Chondrocyte (in vitro differentiated cells): ENCODE measurements at regions not wholly inside any gene's neighbourhood (a gene's known extent, or its start where the extent isn't known, plus 50 kb on each side); places are given as distances from the start of the nearest gene placed in this dataset.

Source experiments
- DNase-seq: peaks from one replicate; pipeline ENCODE4 v3.0.0; 2021; ENCODE audit warnings: mixed read lengths, low spot score
- H3K27ac Mint-ChIP-seq: one replicate; pipeline ENCODE4 v1.8.0; 2021; ENCODE audit warnings: mild to moderate bottlenecking, moderate library complexity, mixed read lengths; ENCODE audit not compliant: unreplicated experiment
- H3K27me3 Mint-ChIP-seq: 2 replicates; pipeline ENCODE4 v1.8.0; 2021; ENCODE audit warnings: low read depth, mixed read lengths
- H3K36me3 Mint-ChIP-seq: 2 replicates; pipeline ENCODE4 v1.8.0; 2021; ENCODE audit warnings: low read depth, mixed read lengths
- H3K4me1 Mint-ChIP-seq: 2 replicates; pipeline ENCODE4 v1.8.0; 2021; ENCODE audit warnings: low read depth, mild to moderate bottlenecking, mixed read lengths
- H3K4me3 Mint-ChIP-seq: one replicate; pipeline ENCODE4 v1.8.0; 2021; ENCODE audit warnings: mild to moderate bottlenecking, moderate library complexity, mixed read lengths; ENCODE audit not compliant: unreplicated experiment
- H3K9me3 Mint-ChIP-seq: 2 replicates; pipeline ENCODE4 v1.8.0; 2021; ENCODE audit warnings: low read depth, mixed read lengths
- TF ChIP-seq, protein P1 (sequence below): fragments of 200-600 bp; sonication (generic); IDR thresholded peaks from 2 replicates; pipeline ENCODE4 v1.5.0; 2021; ENCODE audit warnings: antibody characterized with exemption, mild to moderate bottlenecking, moderate library complexity

DNA sequence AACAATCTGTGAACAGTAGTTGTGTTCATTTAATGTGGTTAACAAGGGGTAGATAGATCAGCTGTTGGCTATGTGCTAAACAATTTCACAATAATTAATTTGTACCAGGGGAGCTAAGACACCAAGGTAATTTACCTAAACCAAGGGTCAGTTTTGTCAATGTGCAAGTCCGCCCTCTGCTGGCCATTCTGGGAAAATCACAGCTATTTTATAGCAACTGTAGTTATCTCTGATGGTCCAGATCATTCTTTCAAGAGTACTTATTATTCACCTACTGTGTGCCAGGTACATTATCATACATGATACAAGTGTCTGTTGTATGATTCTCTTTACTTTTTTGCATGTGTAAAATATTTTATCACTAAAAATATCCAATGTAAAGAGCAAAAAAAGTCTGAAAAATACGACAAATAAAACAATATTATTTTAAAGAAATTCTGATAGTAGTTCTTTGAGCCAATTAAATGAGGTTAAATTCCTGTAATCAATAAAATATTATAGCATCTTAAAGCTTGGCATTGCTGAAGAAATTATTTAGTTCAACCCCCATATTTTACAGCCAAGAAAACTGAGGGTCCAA is 312.3 kb upstream of the FAM78B start:
- H3K9me3 Mint-ChIP-seq: no peaks in the 10 kb centered on the region
- H3K36me3 Mint-ChIP-seq: no peaks in the 10 kb centered on the region
- peaks cover 12% of the 10 kb centered on the region for H3K27me3 Mint-ChIP-seq
- H3K27ac Mint-ChIP-seq: no peak overlapping the region
- no peaks in the 10 kb centered on the region for H3K4me1 Mint-ChIP-seq
- no peak for DNase-seq
- no peak overlapping the region for H3K4me3 Mint-ChIP-seq
- TF ChIP-seq, protein P1, sequence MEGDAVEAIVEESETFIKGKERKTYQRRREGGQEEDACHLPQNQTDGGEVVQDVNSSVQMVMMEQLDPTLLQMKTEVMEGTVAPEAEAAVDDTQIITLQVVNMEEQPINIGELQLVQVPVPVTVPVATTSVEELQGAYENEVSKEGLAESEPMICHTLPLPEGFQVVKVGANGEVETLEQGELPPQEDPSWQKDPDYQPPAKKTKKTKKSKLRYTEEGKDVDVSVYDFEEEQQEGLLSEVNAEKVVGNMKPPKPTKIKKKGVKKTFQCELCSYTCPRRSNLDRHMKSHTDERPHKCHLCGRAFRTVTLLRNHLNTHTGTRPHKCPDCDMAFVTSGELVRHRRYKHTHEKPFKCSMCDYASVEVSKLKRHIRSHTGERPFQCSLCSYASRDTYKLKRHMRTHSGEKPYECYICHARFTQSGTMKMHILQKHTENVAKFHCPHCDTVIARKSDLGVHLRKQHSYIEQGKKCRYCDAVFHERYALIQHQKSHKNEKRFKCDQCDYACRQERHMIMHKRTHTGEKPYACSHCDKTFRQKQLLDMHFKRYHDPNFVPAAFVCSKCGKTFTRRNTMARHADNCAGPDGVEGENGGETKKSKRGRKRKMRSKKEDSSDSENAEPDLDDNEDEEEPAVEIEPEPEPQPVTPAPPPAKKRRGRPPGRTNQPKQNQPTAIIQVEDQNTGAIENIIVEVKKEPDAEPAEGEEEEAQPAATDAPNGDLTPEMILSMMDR: peak; percentile 95

DNA sequence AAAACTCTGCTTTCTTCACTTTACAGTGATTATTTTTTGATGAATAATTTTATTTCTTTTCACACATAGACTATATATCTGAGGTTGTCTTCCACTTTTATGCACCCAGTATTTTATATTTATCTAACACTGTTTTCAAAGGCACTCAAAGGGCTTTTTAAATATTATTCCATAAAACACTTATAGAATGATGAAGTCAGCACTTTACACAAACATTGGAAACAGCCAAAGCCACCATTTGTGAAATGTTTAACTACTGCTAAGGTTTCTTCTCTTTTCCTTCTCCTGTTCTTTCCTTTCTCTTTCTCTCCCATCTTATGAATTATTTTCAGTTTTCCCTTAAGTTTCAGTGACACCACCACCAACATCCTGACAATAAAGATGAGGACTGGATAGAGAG is 317.7 kb upstream of the FAM78B start:
- TF ChIP-seq, protein P1: no peak
- Mint-ChIP-seq H3K27me3 (peaks cover 15% of the 10 kb centered on the region), H3K36me3 (no peaks in the 10 kb centered on the region), H3K4me3 (no peak overlapping the region), H3K4me1 (no peaks in the 10 kb centered on the region), H3K27ac (no peak overlapping the region), H3K9me3 (no peaks in the 10 kb centered on the region)
- DNase-seq: no peak

DNA sequence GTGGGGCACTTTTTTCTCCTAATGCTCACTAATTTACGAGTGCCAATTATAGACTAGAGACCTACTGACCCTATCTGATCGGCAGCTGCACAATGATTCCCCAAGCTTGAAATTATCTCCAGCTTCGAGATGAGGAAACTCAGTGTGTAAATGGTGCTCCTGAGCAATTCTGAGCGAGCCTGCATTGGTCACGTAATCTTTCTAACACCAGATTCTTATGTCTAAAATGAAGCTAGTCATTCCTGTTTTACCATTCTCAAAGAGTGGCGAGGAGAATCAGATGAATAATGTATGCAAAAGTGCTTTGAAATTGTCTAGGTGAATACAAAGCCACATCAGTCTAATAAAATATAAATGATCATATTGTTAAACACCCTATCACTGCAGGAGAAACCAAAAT is 318.1 kb upstream of the FAM78B start:
- no peak overlapping the region for H3K4me3 Mint-ChIP-seq
- TF ChIP-seq, protein P1: no peak
- peaks cover 15% of the 10 kb centered on the region for H3K27me3 Mint-ChIP-seq

DNA sequence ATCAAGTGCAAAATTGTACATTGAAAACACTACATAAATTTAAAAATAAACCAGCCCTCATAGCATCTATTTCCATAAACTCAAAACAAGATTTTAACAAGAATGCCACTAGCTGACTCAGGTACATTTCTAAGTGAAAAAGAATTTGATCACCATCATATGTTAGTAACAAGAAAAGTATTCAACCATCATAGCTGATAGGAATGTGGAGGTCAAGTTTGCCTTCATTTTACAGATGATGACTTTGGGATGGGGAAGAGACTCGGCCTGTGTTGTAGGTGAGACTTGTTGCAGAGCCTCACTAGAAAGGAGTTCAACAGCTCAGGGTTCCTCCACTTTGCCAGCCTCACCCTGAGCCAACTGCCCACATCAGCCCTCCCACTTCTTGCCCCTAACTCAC is 318.8 kb upstream of the FAM78B start:
- Mint-ChIP-seq H3K4me1 (no peaks in the 10 kb centered on the region), H3K4me3 (no peak overlapping the region), H3K36me3 (no peaks in the 10 kb centered on the region), H3K27me3 (peaks cover 15% of the 10 kb centered on the region), H3K9me3 (no peaks in the 10 kb centered on the region), H3K27ac (no peak overlapping the region)
- DNase-seq: no peak
- TF ChIP-seq, protein P1: no peak

More for the DNA sequence above, 318.1 kb upstream of the FAM78B start:
- no peak overlapping the region for H3K27ac Mint-ChIP-seq
- no peak for DNase-seq
- H3K9me3 Mint-ChIP-seq: no peaks in the 10 kb centered on the region
- H3K36me3 Mint-ChIP-seq: no peaks in the 10 kb centered on the region
- no peaks in the 10 kb centered on the region for H3K4me1 Mint-ChIP-seq

DNA sequence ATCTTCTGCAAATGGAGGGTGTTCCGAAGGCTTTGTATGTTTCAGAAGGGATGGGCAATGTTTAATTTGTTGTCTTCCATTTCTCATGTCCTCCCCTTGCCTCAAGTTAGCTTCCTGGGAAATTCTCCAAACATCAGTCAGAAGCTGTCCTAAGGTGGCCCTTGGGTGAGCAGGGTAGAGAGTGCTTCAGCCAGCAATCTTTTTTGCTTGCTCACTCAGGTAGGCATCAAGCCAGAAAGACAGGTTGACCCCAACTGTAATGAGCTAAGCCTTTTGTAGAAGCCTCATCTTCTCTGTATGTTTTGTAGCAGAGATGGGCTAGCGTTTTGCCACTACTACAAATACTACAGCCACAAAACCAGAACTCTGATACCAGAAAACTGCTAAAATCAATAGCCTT is 321.5 kb upstream of the FAM78B start:
- Mint-ChIP-seq H3K4me1 (no peaks in the 10 kb centered on the region), H3K9me3 (no peaks in the 10 kb centered on the region), H3K27me3 (peaks cover 9% of the 10 kb centered on the region), H3K27ac (no peak overlapping the region), H3K36me3 (no peaks in the 10 kb centered on the region), H3K4me3 (no peak overlapping the region)
- no peak for DNase-seq
- TF ChIP-seq, protein P1: no peak
